NCI-H524 (cell line): ENCODE measurements at regions not wholly inside any gene's neighbourhood (a gene's known extent, or its start where the extent isn't known, plus 50 kb on each side); places are given as distances from the start of the nearest gene placed in this dataset.

ENCODE experiments used
- DNase-seq, 2 experiments: peaks; one replicate each; lab custom pipeline; 2025; lab: John Stamatoyannopoulos, UW

DNA sequence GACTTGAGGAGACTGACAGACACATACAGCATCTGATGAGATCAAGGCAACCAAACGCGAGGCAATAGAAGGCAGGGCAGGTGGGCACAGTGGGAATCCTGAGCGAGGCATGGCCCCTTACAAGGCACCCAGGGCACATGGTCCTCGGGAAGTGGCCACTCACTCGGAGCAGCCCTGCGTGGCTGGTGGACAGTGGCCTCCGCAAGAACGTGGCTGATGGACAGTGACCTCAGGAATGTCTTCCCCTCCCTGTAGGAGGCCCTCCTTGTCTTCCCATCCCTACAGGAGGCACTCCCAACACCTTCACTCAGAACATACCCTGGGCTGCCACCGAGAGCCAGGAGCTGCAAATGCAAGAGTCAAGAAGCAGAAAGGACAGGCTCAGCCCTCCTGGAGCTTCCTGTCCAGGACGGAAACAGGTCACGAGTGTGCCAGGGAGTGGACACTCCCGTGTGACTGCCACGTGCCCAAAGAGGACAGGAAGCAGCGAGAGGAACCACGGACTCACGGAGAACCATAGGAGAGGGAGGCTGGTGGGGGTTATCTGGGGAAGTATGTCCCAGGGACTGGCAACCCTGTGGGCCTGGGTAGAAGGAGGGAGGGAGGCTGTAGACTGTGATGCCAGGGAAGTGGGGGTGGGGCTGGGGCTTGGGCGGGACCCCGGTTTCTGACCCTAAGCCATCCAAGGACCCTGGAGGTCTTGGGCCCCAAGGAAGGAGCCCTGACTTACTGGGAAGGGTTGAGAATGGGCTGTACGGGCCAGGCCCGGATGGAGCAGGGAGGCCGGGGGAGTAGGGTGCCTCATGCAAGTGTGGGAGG, 321.9 kb upstream of the IRX4 start:
- no peak for DNase-seq

DNA sequence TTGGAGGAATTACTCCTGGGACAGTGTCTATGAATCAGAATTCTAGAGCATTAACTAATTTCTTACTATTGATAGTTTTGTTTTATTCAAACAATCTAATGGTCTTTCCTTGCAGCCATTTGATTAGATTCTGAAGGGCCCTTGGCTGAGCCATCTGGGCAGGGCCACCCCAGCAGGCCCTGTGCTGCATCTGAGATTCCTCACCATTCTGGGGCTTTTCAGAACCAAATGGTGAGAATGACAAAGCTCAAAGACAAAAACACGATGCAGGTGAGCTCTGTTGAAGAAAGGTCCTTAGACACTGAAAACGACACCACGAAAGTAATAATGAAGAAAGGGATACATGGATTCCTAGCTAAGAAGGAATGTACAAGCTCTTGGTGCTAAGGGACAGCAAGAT, 321.0 kb upstream of the IRX4 start:
- DNase-seq = no peak

DNA sequence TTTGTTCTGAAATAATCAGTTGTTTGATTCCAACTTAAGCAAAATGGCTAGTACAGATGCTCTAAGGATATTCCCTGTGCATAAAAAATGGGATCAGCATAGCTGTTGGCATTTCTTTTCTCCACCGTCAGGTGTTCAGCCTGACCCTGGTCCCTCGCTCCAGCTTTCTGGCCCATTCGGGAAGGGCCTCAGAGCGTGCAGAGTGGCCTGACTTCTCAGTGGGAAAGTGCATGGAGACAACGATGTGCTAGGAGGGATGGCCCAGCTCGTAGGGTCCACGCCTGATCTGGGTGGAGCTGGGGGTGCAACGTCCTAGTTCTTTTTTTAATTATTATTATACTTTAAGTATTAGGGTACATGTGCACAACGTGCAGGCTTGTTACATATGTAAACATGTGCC, 319.1 kb upstream of the IRX4 start:
- no peak for DNase-seq

DNA sequence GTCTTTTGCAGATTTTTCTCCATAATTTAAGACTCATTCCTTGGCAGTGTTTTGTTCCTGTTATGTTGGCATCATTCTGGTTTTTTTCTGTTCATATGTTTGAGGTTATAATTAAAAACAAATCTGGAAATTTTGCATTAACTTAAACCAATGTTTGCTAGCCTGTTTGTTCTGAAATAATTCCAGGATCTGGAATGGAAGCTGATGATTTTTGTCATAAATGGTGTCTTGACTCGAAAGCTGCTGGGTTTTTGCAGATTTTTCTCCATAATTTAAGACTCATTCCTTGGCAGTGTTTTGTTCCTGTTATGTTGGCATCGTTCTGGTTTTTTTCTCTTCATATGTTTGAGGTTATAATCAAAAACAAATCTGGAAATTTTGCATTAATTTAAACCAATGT, 318.7 kb upstream of the IRX4 start:
- no peak for DNase-seq

DNA sequence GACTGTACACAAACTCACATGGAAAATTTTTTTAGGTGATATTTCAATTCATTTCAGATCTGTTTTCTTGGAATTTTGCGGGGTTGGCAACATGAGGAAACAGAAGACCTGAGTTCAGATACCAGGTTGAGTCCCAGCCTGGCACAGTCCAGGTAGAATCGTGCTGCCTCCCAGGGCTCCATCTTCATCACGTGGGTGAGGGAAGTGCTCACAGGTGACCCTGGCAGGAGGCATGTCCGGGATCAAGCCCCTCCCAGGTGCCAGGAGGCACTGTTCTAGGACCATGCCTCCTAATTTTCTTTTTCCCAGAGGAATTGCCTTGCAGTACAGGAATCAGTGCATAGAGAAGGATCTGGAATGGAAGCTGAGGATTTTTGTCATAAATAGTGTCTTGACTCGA, 318.3 kb upstream of the IRX4 start:
- DNase-seq = no peak

DNA sequence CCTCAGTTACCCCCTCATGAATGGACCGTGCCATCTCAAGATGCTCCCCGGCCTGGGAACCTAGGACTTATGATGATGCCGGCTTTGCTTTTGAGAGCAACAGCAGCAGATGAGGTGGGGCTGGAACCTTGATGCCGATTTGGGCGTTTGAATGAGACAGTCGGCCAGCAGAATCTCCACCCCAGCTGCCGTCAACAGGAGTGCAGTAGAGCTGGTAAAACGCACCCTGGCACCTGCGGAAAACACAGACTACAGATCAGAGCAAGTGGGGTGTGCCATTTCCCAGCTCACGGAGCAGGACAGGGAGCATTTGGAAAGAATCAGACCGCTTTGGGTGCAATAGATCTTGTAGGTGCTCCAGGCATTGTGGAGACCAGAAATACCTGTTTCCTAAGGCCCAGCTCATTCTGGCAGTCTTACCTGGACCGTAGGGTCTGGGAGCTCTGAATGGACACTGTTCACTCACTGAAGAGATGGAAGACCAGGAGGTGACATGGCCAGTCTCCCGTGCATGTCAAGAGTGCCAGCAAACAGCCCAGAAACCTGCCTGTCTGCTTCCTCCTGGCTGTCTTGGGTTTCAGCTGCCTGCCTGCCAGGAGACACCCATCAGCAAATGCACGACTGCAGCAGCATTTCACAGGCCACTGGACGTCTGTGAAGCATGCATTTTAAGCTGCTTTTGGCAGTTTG, 317.7 kb upstream of the IRX4 start:
- no peak for DNase-seq

DNA sequence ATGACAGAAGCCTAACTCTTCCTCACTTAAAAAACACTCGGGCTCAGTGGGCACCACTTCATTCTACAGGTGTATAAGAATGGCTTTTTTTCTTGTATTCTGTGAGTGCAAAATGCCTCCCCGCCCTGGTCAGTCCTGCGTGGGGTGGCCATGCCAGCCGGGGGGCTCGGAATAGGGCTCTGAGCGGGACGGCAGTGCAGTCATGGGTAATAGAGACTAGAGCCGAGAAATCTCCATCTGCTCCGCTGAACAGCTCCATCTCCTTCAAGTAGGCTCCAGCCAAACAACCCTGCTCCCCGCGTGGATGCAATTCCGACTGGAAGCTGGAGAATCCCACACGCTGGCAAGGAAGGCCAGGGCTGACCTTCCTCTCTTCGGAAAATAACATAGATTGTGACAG, 317.0 kb upstream of the IRX4 start:
- no peak for DNase-seq

DNA sequence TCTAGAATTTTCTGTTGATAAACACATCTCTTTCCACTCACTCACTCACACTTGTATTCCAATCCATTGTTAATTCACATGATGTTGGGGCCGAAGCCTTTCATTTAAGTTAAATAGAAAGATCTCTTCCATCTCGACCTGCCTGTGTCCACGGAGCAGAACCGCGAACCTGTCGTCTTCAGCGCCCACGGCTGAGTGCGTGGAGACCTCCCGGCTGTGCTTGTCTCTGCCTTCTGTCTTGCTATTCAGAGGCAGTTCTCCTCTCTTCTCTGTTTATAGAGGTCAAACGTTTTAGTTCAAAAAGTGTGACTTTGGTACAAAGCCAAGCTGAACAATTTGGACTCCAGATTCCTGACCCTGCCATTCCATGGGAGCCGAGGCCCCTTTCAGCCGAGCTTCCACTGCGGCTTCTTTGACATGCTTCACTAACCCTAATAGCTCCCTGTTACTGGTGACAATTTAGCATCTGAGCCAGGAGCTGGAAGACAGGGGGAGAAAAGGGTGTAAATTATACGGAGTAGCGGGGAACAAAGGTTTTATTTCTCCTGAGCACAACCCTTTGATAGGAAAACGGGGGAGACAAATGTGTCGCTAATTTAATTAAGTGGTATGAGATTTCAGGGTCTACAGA, 314.4 kb upstream of the IRX4 start:
- DNase-seq = peak; percentile 58 to 86

DNA sequence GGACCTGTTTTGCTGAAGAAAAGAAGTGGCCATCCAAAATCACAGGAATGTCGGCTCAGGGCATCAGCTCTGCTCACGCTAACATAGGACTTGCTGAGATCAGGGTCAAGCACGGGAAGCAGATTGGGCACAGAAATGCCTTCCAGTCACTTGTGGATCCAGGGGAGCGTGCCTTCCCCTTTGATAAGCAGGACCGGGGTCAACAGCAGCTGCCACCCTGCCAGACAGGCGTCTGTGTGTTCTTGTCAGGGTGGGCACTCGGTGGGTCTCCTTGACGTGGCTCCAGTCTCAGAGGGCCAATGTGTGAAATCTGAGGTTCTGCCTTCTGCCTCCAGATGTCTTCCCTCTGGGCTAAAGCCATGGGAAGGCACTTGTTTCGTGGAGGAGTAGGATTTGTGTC, 313.7 kb upstream of the IRX4 start:
- DNase-seq = peak in 1 of 2 experiments; percentile 61

DNA sequence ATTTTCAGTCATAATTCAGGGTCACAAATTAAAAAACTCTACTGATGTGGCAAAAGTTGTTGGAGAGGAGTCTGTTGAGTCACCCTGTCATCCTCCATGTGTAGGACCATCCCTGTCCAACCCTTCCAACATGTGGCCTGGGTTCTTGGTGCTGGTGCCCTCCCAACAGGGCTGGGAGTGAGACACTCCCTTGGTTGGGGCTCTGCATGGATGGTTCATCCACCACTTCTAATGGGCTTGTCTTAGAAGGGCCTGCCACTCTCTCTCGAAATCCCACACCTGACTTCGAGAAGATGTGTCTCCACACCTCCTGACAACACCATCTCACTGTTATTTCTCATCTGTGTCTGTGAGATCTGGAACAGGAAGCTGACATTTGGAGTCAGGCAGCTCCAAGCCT, 312.2 kb upstream of the IRX4 start:
- no peak for DNase-seq

DNA sequence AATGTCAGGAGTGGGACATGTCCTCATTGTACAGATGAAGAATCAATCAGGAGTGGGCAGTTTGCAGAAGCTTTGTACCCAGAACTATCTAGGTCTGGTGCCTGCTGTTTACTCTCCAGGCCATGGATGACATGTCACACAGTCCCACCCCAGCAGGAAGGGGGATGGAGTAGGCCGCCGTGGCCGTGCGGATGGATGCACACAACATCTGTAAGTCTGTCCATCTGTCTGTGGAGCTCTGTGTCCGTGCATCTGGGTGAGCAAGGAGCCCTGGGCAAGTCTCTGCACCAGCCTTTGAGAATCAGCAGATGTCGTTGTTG, 311.5 kb upstream of the IRX4 start:
- DNase-seq = no peak

DNA sequence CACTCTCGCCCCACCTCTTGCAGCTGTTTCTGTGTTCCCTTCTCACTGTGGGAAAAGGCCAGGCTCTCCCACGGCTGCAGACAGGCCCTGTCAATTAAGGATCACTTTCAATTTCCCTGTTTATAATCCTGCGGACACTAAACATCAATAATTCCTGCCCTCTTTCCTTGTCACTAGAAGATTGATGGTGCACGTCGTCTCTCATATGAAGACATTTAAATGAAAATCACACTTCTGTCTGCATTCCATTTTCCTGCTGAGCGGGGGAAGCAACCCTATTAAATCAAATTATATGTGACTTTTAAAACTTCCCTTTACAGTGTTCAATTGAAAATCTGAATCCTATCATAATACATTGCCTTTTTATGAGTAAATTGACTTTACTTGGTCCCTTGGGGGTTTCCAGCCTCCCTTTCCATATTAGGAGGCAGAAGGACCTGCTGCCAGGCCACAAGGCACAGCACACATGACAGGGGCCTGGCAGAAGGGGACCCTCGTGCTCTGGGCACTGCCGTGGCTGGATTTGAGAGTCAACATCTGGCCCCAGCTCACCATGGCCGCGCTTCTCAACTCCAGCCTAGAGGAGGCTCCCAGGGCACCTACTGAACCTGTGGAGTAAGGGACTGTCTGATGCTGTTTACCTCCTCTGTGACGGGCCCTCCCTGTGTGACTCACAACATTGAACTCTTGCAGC, 311.0 kb upstream of the IRX4 start:
- DNase-seq = no peak

DNA sequence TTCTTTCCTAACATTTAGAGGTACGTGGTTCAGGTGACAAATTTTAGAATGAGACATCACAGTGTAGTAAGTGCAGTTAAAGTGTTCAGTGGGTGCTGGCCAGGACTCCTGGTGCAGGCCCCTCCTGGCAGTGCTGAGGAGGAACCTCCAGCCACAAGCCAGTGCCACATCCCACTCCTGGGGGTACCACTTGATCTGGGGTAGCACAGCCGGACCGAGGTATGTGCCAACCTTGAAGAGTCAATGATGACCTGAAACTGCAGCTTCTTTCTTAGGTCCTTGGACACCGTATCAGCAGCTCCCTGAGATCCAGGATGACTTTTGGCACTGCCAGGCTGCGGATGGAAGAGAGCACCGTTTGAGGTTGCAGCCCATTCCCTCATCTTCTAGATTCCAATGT, 310.4 kb upstream of the IRX4 start:
- no peak for DNase-seq

DNA sequence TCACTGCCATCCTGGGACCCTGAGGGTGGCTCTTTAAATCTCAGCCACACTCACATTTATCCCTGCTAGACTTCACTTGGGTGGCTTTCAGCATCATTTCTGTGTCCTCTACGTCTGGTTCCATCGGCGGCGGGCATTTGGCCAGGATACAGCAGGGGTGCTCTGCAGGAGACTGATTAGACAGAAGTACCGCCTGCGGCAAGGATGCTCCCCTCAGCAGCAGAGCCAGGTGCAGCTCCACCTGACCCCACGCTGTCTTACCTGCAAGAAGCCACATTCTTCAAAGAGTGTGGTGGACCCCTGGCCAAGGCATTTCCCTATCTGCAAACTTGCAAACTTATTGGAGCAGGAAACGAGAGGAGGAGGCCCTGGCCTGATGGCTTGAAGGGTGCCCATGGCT, 309.8 kb upstream of the IRX4 start:
- peak in 1 of 2 experiments; percentile 73 for DNase-seq

DNA sequence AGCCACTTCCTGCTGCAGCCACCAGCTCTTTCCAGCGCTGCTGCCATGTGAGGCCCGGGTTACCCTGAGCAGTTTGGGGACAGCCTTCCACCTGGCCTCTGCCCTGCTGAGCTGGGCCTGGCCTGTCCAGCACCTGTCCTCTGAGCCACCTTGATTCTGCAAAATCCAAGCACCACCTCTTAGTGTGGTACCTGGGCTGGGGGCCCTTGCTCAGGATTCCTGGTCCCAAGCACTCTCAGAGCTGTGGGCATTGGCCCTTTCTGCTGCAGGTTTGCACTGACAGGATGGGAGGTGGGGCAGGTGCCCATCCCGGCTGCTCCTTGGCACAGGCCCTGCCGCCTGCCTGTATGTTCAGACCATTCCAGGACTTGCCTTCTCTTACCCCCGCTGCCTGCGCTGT, 309.2 kb upstream of the IRX4 start:
- DNase-seq = peak in 1 of 2 experiments; percentile 37

DNA sequence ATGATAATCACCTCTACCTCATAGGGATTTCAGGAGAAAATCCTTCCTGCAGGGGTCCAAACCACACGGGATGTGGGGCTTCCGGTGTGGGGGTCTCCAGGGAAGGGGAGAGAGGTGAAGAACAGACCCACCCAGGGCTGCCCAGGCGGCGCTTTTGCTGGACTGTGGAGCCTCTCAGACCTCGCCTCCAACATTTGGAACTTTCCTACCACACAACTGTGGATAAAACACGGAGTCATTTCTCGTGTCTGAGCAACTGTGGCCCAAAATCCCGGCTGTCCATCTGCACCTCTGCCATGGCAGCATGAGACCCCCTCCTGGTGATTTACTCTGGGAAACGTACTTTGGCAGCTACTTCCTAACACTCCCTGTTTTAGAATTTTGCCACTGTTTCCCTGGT, 307.8 kb upstream of the IRX4 start:
- DNase-seq = no peak

DNA sequence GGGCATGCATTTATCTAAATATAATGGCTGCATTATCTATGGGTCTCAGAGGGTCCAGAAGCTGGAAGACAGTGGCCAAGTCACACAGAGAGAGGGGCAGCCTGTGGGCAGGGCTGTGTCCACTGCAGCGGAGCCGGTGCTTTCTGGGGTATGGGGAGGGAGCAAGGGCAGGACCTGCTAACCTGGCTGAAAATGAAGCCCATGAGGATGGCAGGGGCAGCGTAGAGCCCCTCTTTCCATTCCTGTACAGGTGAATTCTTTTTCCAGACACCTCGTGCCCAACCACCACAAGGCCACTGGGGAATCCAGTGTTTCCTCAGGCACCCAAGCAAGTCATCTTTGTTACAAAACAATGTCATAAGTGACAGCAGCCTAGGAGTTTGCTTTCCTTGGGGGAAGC, 305.9 kb upstream of the IRX4 start:
- no peak for DNase-seq

DNA sequence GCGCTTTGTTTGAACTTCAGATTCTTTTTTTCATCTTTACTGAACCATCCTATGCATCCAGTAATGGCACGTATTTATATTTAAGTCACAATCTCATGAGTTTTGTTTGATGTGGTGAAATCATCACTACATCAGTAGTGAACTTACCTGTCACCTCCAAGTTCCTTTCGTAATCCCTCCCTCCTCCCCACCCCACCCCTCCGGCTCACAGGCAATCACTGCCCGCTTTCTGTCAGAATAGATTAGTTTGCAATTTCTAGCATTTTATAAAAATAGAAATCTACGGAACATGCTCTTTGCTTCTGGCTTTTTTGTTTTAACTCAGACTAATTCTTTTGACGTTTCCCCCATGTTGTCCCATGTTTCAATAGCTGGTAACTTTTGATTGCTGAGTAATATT, 305.4 kb upstream of the IRX4 start:
- no peak for DNase-seq

DNA sequence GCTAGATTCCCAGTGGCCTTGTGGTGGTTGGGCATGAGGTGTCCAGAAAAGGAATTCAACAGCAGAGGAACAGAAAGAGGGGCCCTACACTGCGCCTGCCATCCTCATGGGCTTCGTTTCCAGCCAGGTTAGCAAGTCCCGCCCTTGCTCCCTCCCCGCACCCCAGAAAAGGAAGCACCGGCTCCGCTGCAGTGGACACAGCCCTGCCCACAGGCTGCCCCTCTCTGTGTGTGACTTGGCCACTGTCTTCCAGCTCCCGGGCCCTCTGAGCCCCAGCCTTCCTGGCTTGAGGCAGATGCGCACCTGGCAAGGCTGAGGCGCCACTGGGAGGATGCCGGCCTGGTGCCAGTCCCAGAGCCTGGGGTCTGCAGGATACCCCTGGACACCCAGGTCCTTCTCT, 305.0 kb upstream of the IRX4 start:
- DNase-seq = no peak

DNA sequence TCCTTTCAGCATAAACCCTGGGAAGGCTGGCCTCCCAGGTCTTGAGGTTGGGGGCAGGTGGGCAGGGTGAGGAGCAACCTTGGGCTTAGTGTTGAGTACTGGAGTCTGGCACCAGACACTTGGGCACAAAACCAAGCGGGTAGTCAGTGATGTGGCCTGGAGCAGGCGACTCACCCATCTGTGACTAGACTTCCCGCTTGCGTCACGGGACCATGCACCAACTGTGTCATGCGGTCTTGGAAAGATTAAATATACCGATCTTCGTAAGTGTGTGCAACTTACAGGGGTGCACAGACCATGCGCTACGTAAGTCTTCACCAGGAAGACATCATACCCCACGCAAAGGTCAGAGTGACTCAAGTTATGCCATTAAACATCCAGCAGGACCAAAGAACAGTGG, 304.4 kb upstream of the IRX4 start:
- no peak for DNase-seq

DNA sequence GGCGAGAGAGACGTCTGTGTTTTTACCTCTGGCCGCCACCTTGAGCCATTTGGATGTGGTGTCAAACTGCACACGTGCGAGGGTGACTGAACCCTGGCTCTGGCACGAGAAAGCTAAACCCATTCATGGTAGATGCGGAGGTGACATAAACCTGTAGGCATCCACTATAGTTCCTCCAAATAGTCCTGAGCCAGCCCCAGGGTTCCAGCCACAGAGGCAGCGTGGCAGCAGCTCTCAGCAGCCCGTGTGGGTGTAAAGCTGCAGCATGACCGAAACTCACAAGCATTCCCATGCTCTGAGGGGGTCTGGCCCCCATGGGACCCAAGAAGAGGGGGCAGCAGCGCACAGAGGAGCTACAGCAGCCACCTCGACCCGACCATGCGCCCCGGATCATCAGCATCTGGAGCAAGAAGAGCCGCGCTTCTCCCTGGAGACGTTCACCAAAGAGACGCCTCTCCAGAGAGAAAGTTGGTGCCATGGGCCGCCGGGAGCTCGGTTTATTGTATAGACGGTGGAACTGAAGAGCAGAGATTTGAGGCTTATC, 303.8 kb upstream of the IRX4 start:
- no peak for DNase-seq

DNA sequence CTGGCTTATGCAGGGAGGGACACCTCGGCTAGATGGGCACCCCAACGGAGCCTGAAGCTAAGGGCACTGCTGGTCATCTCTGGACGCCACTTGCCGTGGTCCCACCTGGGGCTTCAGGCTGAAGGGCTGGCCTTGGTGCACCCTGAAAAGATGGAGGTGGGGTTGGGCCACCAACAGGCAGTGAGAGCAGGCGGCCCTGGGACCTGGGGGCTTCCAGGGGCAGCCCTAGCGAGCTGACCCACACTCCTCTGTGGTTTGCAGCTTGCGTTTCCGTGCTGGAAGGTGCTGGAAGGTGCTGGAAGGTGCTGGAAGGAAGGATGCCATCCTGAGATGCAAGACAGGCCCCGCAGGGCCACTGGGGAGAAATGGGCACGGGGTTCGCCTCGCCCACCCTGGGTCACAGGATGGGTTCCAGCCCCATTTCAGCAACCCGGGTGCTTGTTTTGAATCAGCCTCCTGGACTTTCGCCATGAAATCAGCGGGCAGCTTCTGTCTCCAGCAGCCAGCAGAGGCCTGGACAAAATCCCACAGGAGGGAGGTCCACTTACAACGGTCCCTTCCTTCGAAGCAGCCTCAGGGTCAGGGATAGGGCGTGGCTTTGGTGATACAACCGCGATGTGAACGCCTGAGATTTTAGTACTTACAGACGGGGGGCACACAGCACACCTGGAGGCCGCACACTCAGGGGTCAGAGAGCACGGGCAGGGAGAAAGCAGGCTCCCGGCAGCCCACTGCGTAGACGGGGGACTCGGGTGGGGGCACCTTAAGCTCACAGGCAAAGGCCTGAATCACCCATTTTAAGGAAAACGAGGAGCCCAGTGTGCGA, 303.1 kb upstream of the IRX4 start:
- DNase-seq = no peak
